Tibial nerve (tissue), 4 donors: ENCODE measurements at regions not wholly inside any gene's neighbourhood (a gene's known extent, or its start where the extent isn't known, plus 50 kb on each side); places are given as distances from the start of the nearest gene placed in this dataset.

ENCODE experiments used
- EP300 ChIP-seq, 2 donors: sonication (generic); formaldehyde crosslinking; IDR thresholded peaks; one replicate each; pipeline ENCODE4 v1.6.1; 2017; ENCODE audit warnings: antibody characterized with exemption in 2 of 2, mild to moderate bottlenecking in 1 of 2
- POLR2A ChIP-seq, 2 donors: fragments of 450-650 bp; IDR thresholded peaks; one replicate each; pipeline ENCODE4 v1.6.1; 2017; ENCODE audit warnings: antibody characterized with exemption in 2 of 2, mild to moderate bottlenecking in 2 of 2, moderate library complexity in 2 of 2
- TF ChIP-seq, protein P1 (sequence below), 5 experiments: fragments of 200-600 bp in 3 of 5; fragments of 450-650 bp in 2 of 5; sonication (generic) in 3 of 5; IDR thresholded peaks; one replicate each; pipeline ENCODE4 v1.5.1; 2016 to 2019; ENCODE audit warnings: antibody characterized with exemption in 5 of 5, mild to moderate bottlenecking in 3 of 5, moderate library complexity in 2 of 5

GRCh38 chr5:57859626-57860025 is 377.0 kb upstream of the ACTBL2 start:
- TF ChIP-seq EP300 (IDR thresholded peaks at IDR 0.05), result no peak
- TF ChIP-seq, protein P1, sequence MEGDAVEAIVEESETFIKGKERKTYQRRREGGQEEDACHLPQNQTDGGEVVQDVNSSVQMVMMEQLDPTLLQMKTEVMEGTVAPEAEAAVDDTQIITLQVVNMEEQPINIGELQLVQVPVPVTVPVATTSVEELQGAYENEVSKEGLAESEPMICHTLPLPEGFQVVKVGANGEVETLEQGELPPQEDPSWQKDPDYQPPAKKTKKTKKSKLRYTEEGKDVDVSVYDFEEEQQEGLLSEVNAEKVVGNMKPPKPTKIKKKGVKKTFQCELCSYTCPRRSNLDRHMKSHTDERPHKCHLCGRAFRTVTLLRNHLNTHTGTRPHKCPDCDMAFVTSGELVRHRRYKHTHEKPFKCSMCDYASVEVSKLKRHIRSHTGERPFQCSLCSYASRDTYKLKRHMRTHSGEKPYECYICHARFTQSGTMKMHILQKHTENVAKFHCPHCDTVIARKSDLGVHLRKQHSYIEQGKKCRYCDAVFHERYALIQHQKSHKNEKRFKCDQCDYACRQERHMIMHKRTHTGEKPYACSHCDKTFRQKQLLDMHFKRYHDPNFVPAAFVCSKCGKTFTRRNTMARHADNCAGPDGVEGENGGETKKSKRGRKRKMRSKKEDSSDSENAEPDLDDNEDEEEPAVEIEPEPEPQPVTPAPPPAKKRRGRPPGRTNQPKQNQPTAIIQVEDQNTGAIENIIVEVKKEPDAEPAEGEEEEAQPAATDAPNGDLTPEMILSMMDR (IDR thresholded peaks at IDR 0.05), result no peak
- no peak for TF ChIP-seq POLR2A (IDR thresholded peaks at IDR 0.05)
